HPDE6-E6E7 (cell line): ENCODE measurements at regions not wholly inside any gene's neighbourhood (a gene's known extent, or its start where the extent isn't known, plus 50 kb on each side); places are given as distances from the start of the nearest gene placed in this dataset.
A peak's percentile ranks its signal among the peaks of the same experiment; 100 is the strongest.

Experiments
- DNase-seq: peaks from one replicate; pipeline ENCODE4 v3.0.0; 2011; ENCODE audit warnings: missing footprints; ENCODE audit errors: extremely low spot score

GRCh38 chr3:87422333-87422732 lies 145.9 kb upstream of the POU1F1 start:
- DNase-seq = no peak

- no peak for DNase-seq
Observed at GRCh38 chr3:87420171-87420570, 143.8 kb upstream of the POU1F1 start.

GRCh38 chr3:87414271-87414670 lies 137.9 kb upstream of the POU1F1 start:
- DNase-seq = no peak

GRCh38 chr3:87413814-87414213 lies 137.4 kb upstream of the POU1F1 start:
- DNase-seq = no peak

GRCh38 chr3:87410110-87410509 lies 133.7 kb upstream of the POU1F1 start:
- no peak for DNase-seq

- no peak for DNase-seq
Observed at GRCh38 chr3:87398168-87398801, 121.9 kb upstream of the POU1F1 start.

GRCh38 chr3:87397211-87397610 lies 120.8 kb upstream of the POU1F1 start:
- no peak for DNase-seq

- DNase-seq = no peak
Observed at GRCh38 chr3:87390821-87391220, 114.4 kb upstream of the POU1F1 start.

- DNase-seq = no peak
Observed at GRCh38 chr3:87390353-87390752, 114.0 kb upstream of the POU1F1 start.

GRCh38 chr3:87375231-87375682 lies 98.9 kb upstream of the POU1F1 start:
- DNase-seq = no peak

GRCh38 chr3:87370007-87370406 lies 93.6 kb upstream of the POU1F1 start:
- DNase-seq = no peak

- no peak for DNase-seq
Observed at GRCh38 chr3:87367736-87368135, 91.4 kb upstream of the POU1F1 start.

- DNase-seq = no peak
Observed at GRCh38 chr3:87363721-87364120, 87.3 kb upstream of the POU1F1 start.

GRCh38 chr3:87361956-87362355 lies 85.6 kb upstream of the POU1F1 start:
- no peak for DNase-seq

GRCh38 chr3:87361271-87361670 lies 84.9 kb upstream of the POU1F1 start:
- no peak for DNase-seq

- DNase-seq = no peak
Observed at GRCh38 chr3:87359826-87360225, 83.4 kb upstream of the POU1F1 start.

GRCh38 chr3:87359025-87359424 lies 82.6 kb upstream of the POU1F1 start:
- DNase-seq = no peak

GRCh38 chr3:87358066-87358465 lies 81.7 kb upstream of the POU1F1 start:
- DNase-seq = no peak

- no peak for DNase-seq
Observed at GRCh38 chr3:87354398-87354797, 78.0 kb upstream of the POU1F1 start.

GRCh38 chr3:87351937-87352336 lies 75.6 kb upstream of the POU1F1 start:
- DNase-seq = no peak

- DNase-seq = peak; percentile 36
Observed at GRCh38 chr3:87350367-87351199, 74.2 kb upstream of the POU1F1 start.

- DNase-seq = no peak
Observed at GRCh38 chr3:87349833-87350232, 73.4 kb upstream of the POU1F1 start.

- DNase-seq = no peak
Observed at GRCh38 chr3:87336761-87337160, 60.4 kb upstream of the POU1F1 start.
